DND-41 (cell line): ENCODE measurements at regions not wholly inside any gene's neighbourhood (a gene's known extent, or its start where the extent isn't known, plus 50 kb on each side); places are given as distances from the start of the nearest gene placed in this dataset.

ENCODE experiments used
- ATAC-seq: fragments of 200-7000 bp; cut with Tn5 transposase; 3 replicates; pipeline ENCODE4 v1.9.1; 2021; ENCODE audit warnings: low read depth; ENCODE audit not compliant: insufficient read depth
- DNase-seq: peaks from one replicate; pipeline ENCODE4 v3.0.0-alpha.2; 2020
- H2AFZ ChIP-seq: 2 replicates; pipeline ENCODE4 v1.6.0; 2012; ENCODE audit warnings: low read depth, low read length
- H3K27ac ChIP-seq: 2 replicates; pipeline ENCODE4 v1.5.1; 2012; ENCODE audit warnings: low read length, inconsistent platforms
- H3K27me3 ChIP-seq: fragments of 200-600 bp; sonication (generic); 2 replicates; pipeline ENCODE4 v1.6.0; 2012; ENCODE audit warnings: low read length, mild to moderate bottlenecking, inconsistent platforms; ENCODE audit not compliant: insufficient read depth, poor library complexity
- H3K36me3 ChIP-seq: 2 replicates; pipeline ENCODE4 v1.5.1; 2012; ENCODE audit warnings: low read length, inconsistent platforms; ENCODE audit not compliant: insufficient read depth
- H3K4me1 ChIP-seq: 2 replicates; pipeline ENCODE4 v1.5.1; 2012; ENCODE audit warnings: mild to moderate bottlenecking, low read length; ENCODE audit not compliant: insufficient read depth
- H3K4me2 ChIP-seq: 2 replicates; pipeline ENCODE4 v1.6.0; 2012; ENCODE audit warnings: mild to moderate bottlenecking, moderate library complexity, low read length, inconsistent platforms; ENCODE audit not compliant: insufficient read depth
- H3K4me3 ChIP-seq, 2 experiments: fragments of 200-600 bp in 1 of 2; shearing (Covaris generic) in 1 of 2; 2 replicates each; pipeline ENCODE4 v1.5.1; 2012 to 2016; ENCODE audit warnings: inconsistent platforms in 2 of 2, low read length in 2 of 2, mild to moderate bottlenecking in 2 of 2, low read depth in 1 of 2, moderate library complexity in 1 of 2
- H3K79me2 ChIP-seq: 2 replicates; pipeline ENCODE4 v1.6.0; 2012; ENCODE audit warnings: low read length, inconsistent platforms; ENCODE audit not compliant: insufficient read depth
- H3K9ac ChIP-seq: 2 replicates; pipeline ENCODE4 v1.6.0; 2012; ENCODE audit warnings: low read depth, mild to moderate bottlenecking, inconsistent platforms, low read length, moderate library complexity
- H3K9me3 ChIP-seq: 2 replicates; pipeline ENCODE4 v1.5.1; 2012; ENCODE audit warnings: low read length, moderate library complexity, mild to moderate bottlenecking, inconsistent platforms; ENCODE audit not compliant: insufficient read depth, severe bottlenecking
- H4K20me1 ChIP-seq: 2 replicates; pipeline ENCODE4 v1.6.0; 2012; ENCODE audit warnings: low read length; ENCODE audit not compliant: insufficient read depth
- EZH2 ChIP-seq: IDR thresholded peaks from 3 replicates; pipeline ENCODE4 v1.6.1; 2012; ENCODE audit warnings: borderline replicate concordance, low read depth, mild to moderate bottlenecking, moderate library complexity, low read length, inconsistent platforms; ENCODE audit not compliant: severe bottlenecking
- TF ChIP-seq, protein P1 (sequence below): IDR thresholded peaks from 2 replicates; pipeline ENCODE4 v1.5.1; 2012; ENCODE audit warnings: borderline replicate concordance, low read length, moderate library complexity, mild to moderate bottlenecking; ENCODE audit not compliant: poor library complexity, severe bottlenecking; ENCODE audit errors: extremely low read depth

DNA sequence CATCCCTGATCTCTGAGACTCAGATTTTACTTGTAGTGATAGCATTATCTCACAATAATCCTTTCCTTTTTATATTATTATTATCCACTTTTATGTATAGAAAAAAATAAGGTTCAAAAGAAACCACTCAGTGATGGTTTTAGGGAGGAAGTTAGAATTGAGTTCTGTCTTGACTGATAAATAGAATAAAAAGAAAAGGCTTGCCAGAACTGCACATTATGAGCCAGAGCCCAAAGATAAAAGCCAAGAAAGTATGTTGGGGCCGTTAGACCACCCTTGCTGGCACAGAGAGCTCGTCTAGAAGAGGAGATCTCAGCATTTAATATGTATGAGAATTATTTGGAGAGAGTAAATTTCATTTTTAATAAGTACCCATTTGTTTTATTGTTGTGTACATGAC, 103.2 kb downstream of the TSPAN8 start:
- no peak for ATAC-seq
- no peaks in the 10 kb centered on the region for H3K36me3 ChIP-seq
- no peaks in the 10 kb centered on the region for H3K4me1 ChIP-seq
- no peak overlapping the region for H3K27ac ChIP-seq
- H3K27me3 ChIP-seq, result no peaks in the 10 kb centered on the region
- H3K9me3 ChIP-seq, result no peaks in the 10 kb centered on the region
- H4K20me1 ChIP-seq, result no peaks in the 10 kb centered on the region
- TF ChIP-seq, protein P1, sequence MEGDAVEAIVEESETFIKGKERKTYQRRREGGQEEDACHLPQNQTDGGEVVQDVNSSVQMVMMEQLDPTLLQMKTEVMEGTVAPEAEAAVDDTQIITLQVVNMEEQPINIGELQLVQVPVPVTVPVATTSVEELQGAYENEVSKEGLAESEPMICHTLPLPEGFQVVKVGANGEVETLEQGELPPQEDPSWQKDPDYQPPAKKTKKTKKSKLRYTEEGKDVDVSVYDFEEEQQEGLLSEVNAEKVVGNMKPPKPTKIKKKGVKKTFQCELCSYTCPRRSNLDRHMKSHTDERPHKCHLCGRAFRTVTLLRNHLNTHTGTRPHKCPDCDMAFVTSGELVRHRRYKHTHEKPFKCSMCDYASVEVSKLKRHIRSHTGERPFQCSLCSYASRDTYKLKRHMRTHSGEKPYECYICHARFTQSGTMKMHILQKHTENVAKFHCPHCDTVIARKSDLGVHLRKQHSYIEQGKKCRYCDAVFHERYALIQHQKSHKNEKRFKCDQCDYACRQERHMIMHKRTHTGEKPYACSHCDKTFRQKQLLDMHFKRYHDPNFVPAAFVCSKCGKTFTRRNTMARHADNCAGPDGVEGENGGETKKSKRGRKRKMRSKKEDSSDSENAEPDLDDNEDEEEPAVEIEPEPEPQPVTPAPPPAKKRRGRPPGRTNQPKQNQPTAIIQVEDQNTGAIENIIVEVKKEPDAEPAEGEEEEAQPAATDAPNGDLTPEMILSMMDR, result no peak
- TF ChIP-seq EZH2, result no peak
- no peak overlapping the region for H3K4me3 ChIP-seq
- H3K4me2 ChIP-seq, result no peak overlapping the region
- no peak for DNase-seq
- no peaks in the 10 kb centered on the region for H3K79me2 ChIP-seq
- H3K9ac ChIP-seq, result no peak overlapping the region
- no peak overlapping the region for H2AFZ ChIP-seq

DNA sequence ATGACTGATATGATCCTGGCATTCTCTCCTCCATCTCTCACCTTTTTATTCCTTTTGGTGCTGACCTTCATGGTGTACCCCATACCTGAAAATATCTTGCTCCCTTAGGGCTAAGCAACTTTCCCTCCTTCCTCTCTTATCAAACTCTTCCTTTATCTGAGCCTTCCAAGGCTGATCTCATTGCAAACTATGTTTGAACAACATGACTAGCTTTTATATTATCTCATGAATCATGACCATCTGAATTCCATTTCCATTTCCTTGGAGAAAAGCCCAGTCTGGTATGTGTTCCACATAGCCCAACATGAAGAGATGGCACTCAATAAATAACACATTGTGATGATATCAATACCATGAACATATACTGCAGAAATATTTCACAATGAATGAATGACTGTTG, 111.6 kb downstream of the TSPAN8 start:
- no peaks in the 10 kb centered on the region for H3K9me3 ChIP-seq
- no peak overlapping the region for H3K4me2 ChIP-seq
- no peak overlapping the region for H3K27ac ChIP-seq
- no peaks in the 10 kb centered on the region for H3K4me1 ChIP-seq
- no peaks in the 10 kb centered on the region for H3K27me3 ChIP-seq
- DNase-seq, result no peak
- TF ChIP-seq EZH2, result no peak
- TF ChIP-seq, protein P1, result no peak
- no peaks in the 10 kb centered on the region for H3K36me3 ChIP-seq
- no peaks in the 10 kb centered on the region for H3K79me2 ChIP-seq
- no peak for ATAC-seq
- no peak overlapping the region for H3K4me3 ChIP-seq
- H4K20me1 ChIP-seq, result no peaks in the 10 kb centered on the region
- no peak overlapping the region for H3K9ac ChIP-seq
- no peak overlapping the region for H2AFZ ChIP-seq

DNA sequence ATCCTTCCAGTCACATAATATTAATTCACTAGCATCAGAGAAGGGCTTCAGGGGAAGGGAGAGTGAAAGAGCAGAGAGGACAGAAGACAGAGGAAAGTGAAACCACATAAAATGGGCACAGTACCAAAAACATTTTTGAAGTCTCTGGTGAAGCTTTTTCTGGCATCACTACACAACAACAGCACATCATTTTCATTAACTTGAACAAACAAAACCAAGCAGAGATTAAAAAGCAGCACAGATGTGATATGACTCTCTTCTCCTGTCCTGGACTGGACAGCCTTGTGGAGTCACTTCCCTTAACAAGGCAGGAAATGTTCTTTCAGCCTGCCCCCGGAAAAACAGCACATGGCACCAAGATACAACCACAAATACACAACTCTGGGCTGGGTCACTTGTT, 112.0 kb downstream of the TSPAN8 start:
- H3K9me3 ChIP-seq, result no peaks in the 10 kb centered on the region
- no peak overlapping the region for H2AFZ ChIP-seq
- DNase-seq, result no peak
- no peak overlapping the region for H3K4me3 ChIP-seq
- no peaks in the 10 kb centered on the region for H4K20me1 ChIP-seq
- H3K27ac ChIP-seq, result no peak overlapping the region
- no peak overlapping the region for H3K4me2 ChIP-seq
- no peaks in the 10 kb centered on the region for H3K36me3 ChIP-seq
- no peaks in the 10 kb centered on the region for H3K79me2 ChIP-seq
- ATAC-seq, result no peak
- no peaks in the 10 kb centered on the region for H3K27me3 ChIP-seq
- H3K4me1 ChIP-seq, result no peaks in the 10 kb centered on the region
- H3K9ac ChIP-seq, result no peak overlapping the region
- TF ChIP-seq EZH2, result no peak
- TF ChIP-seq, protein P1, result no peak

DNA sequence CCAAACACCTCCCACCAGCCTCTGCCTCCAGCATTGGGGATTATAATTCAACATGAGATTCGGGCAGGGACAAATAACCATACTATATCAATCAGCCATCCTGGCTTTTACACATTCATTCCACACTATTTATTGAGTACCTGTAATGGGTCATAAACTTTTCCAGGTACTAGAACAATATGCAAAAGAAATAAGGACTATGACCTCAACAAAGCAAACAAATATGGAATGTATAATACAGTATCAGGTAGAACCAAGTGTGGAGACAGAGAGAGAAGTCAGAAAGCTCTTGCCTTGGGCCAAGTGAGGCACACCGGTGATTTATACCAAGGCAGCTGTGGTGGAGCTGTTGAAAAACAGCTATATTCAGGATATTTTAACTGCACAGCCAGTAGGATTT, 116.3 kb downstream of the TSPAN8 start:
- TF ChIP-seq EZH2, result no peak
- TF ChIP-seq, protein P1, result no peak
- no peak overlapping the region for H3K4me3 ChIP-seq
- H3K4me2 ChIP-seq, result no peak overlapping the region
- DNase-seq (no peak), ATAC-seq (no peak)
- no peak overlapping the region for H3K27ac ChIP-seq
- no peak overlapping the region for H2AFZ ChIP-seq
- no peaks in the 10 kb centered on the region for H3K36me3 ChIP-seq
- no peaks in the 10 kb centered on the region for H3K4me1 ChIP-seq
- H3K9me3 ChIP-seq, result no peaks in the 10 kb centered on the region
- no peaks in the 10 kb centered on the region for H4K20me1 ChIP-seq
- no peaks in the 10 kb centered on the region for H3K27me3 ChIP-seq
- no peak overlapping the region for H3K9ac ChIP-seq
- H3K79me2 ChIP-seq, result no peaks in the 10 kb centered on the region
